HK-2 (cell line): ENCODE measurements at regions not wholly inside any gene's neighbourhood (a gene's known extent, or its start where the extent isn't known, plus 50 kb on each side); places are given as distances from the start of the nearest gene placed in this dataset.
A peak's percentile ranks its signal among the peaks of the same experiment; 100 is the strongest.

Source experiments
- DNase-seq: peaks from one replicate; pipeline ENCODE4 v3.0.0-alpha.2; 2018; ENCODE audit not compliant: unreplicated experiment

DNA sequence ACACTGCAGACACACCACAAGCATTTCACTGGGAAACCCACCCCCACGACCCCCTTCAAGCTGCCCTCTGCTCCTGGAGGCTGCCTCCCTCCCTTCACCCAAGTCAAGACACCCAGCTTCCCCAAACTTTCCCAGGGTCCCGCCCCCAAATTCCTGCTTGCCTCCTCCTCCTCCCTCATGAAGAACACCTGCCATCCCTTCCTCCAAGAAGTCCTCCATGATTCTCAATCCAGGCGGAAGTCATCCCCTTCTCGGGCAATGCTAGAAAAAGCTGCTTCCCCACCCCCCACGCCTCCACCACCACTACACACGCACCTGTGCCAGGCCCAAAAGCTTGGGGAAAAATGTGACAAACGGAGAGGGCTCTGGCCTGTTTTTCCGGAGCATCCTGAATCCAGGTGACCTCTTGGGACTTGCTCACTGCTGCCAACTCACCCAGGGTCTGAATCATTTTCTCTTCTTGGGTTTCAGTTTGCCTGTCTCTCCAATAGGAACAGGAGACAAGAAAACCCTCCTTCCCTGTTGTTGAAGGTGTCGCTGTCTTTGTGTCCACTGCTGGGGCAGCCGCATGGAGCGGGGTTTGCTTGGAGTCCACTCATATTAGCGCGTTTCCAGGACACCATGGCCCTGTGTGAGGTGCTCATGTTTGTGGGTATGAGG lies 101.0 kb upstream of the CASZ1 start:
- DNase-seq, result no peak

DNA sequence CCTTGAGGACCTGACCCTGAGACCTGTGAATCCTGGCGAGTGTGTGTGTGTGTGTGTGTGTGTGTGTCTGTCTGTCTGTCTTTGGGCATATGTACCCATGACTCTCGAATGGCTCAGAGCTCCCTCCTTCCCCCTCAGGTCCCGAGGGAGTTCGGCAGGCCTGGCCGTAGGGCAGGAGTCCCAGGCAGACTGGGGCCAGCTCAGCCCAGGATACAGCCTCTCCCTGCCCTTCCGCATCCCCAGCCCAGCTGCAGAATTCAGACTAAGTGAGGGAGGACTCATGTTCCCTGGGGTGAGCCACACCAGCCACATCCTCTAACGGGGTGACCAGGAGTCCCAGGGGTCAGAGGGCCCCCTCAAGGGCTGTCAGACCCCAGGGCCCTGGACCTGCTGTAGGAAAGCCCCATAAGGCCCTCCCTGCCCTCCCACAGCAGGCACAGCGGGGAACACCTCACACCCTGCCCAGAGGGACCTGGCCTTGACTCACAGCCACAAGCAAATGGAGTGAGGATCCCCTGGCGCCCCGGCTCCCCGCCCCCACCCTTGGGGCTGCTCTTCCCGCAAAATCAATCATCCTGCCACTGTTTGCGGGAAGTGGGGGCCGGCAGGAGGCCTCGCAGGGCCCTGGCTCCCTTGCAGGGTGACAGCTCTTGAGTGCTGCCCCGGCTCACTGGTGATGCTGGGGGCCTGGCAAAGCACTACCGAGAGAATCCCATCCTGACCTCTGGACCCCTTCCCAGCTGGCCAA lies 101.7 kb upstream of the CASZ1 start:
- DNase-seq, result peak; percentile 69

DNA sequence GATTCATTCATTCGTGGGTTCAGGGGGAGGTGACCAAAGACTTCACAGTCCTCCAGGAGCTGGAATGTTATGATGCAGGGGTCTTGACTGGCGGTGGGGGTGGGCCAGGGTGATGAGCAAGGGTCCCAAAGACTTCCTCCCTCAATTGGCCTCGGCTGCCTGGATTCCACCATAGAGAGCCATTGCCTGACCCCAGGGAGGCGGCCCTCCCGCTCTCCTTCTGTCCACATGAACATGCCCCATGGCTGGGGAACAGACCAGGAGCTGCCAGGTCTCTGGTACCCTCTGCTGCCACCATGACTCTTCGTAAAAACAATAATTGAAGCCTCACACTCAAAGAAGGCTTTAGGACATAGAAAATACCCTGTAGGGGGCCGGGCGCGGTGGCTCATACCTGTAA lies 102.5 kb upstream of the CASZ1 start:
- no peak for DNase-seq

- DNase-seq, result no peak
Measured at GRCh38 chr1:10899490-10900250, 103.2 kb upstream of the CASZ1 start.

GRCh38 chr1:10900251-10900651 lies 103.8 kb upstream of the CASZ1 start:
- no peak for DNase-seq

- DNase-seq, result no peak
Measured at GRCh38 chr1:10900691-10901090, 104.2 kb upstream of the CASZ1 start.

GRCh38 chr1:10901091-10901890 lies 104.8 kb upstream of the CASZ1 start:
- DNase-seq, result no peak

- no peak for DNase-seq
Measured at GRCh38 chr1:10901891-10902805, 105.7 kb upstream of the CASZ1 start.

DNA sequence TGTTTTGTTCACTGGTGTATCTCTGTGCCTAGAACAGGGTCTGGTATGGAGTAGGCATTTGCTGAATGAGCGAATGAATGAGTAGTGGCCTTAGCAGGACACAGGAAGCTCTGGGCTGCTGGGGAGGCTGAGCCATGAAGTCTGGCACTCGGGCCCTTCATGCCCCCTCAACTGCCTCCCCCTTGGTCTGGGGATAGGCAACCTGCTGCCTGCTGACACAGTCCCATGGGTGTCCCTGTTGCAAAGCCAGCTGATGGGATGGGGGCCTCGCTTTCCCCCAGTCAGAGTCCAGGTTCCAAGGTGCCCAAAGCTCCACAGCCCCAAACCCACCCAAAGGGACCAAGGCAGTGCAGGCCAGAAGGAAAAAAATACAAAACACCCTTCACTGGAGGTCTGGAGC lies 107.0 kb upstream of the CASZ1 start:
- no peak for DNase-seq

DNA sequence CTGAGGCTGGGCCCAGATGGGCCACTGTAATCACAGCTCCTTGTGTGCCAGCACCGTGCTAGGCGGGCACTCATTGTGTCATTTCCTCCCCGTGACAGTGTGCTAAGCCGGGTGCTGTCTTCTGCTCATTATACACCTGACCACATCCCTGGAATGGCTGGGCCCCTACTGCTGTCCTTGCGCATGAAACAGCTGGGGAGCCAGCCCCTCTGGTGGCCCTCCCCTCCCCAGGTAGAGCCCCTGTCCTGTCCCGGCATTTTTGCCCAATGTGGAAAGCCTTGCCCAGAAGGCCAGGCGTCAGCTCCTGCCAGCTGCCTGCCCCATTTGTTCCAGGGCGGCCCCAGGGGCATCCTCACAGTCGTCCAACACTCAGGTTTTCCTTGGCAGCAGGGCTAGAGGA lies 107.4 kb upstream of the CASZ1 start:
- no peak for DNase-seq

- no peak for DNase-seq
Measured at GRCh38 chr1:10904396-10905358, 107.8 kb upstream of the TARDBP start.

GRCh38 chr1:10905841-10906655 lies 106.4 kb upstream of the TARDBP start:
- no peak for DNase-seq

- no peak for DNase-seq
Measured at GRCh38 chr1:10906866-10907519, 105.5 kb upstream of the TARDBP start.

GRCh38 chr1:10908266-10908665 lies 104.2 kb upstream of the TARDBP start:
- no peak for DNase-seq

DNA sequence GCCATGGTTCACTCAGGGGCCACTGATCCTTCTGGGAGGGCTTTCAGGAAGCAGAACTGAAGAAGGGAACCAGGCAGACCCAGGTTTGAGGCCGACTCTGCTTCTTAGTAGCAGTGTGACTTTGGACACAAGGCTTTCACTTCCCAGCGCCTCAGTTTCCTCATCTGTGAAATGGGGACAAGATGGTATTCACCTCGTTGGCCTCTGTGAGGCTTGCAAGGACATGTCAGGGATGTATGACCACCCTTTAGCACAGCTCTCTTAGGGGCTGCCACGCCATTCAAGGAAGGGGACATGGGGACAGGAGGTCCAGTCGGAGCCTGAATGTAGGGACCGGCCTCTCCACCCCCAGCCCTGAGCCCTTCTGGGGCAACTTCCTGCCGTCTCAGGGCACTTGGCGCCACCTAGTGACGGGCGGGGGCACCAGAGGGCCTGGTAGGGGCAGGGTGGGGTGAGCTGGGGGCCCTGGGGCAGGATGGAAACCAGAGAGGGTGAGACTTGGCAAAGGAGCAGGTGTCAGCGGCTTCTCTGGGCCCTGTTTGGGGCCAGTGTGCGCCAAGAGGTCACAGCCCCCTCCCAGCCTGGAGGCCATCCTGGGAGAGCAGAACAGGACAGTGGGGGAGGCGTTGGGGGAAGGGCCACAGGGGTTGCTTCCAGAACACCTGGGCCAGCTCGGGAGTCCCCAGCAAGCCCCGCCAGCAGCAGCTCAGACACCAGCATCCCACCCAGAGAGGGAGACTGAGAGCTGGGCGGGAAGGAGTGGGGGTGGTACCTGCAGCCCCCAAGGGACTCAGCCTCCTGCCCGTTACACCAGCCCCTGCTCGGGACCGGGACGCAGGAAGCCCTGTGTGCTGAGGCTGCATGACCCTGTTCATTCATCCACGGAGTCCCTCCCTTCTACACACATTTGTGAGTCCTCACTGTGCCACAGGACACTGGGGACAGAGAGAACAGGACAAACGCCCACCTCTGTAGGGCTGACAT lies 102.5 kb upstream of the TARDBP start:
- DNase-seq, result peak; percentile 63

DNA sequence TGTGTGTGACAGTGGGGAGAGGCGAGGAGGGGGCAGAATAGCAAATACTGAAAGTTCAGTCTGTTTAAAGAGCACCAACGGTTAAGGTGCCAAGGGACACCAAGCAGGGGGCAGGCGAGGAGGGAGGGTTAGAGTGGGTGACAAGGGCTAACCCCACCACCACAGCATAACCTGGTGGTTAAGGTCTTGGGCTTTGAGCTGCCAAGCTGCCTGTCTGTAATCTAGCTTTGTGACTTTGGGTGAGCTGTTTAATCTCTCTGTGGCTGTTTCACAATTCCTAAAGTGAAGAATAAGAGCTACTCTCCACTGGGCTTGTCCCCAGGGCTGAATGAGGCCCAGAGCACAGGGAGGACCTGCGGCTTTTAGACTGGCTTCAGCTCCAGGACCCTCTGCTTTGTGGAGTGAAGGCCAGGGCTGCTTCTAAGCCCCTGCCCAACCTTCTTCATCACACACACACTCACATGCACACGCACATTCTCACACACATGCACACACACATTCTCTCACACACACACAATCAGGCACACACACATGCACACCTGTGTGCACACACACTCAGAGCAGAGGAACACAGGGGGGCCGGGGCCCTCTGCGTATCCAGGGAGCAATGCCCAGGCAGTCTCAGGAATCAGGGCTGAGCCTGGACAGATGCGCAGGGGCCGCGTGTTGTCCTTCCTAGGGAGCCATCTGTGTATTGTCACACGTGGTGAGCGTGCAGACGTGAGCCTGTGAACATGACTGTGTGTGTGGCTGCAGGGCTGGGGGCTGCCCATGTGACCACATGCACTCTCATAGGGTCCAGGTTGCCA lies 101.6 kb upstream of the TARDBP start:
- DNase-seq, result no peak
